Endothelial cell of umbilical vein (primary cell): ENCODE measurements at regions not wholly inside any gene's neighbourhood (a gene's known extent, or its start where the extent isn't known, plus 50 kb on each side); places are given as distances from the start of the nearest gene placed in this dataset.

Experiments used
- EZH2 ChIP-seq: IDR thresholded peaks from 2 replicates; pipeline ENCODE4 v1.6.1; 2012; ENCODE audit warnings: borderline replicate concordance, low read depth, mild to moderate bottlenecking, moderate library complexity, low read length, inconsistent platforms; ENCODE audit not compliant: severe bottlenecking
- JUN ChIP-seq: IDR thresholded peaks from 2 replicates; pipeline ENCODE4 v1.6.1; 2011; ENCODE audit warnings: borderline replicate concordance, low read depth; ENCODE audit not compliant: insufficient read length, insufficient read depth
- MYC ChIP-seq: IDR thresholded peaks from one replicate; pipeline ENCODE4 v1.6.1; 2011; ENCODE audit warnings: mild to moderate bottlenecking, low read depth, low read length
- POLR2A ChIP-seq: IDR thresholded peaks from 2 replicates; pipeline ENCODE4 v1.6.1; 2012; ENCODE audit warnings: low read depth, mild to moderate bottlenecking, control low read depth, low read length
- POLR2AphosphoS5 ChIP-seq: IDR thresholded peaks from 2 replicates; pipeline ENCODE4 v1.6.1; 2012; ENCODE audit warnings: low read depth, mild to moderate bottlenecking, control low read depth, low read length, moderate library complexity; ENCODE audit not compliant: insufficient read depth
- TF ChIP-seq, protein P1 (sequence below), 2 donors: IDR thresholded peaks; 1 replicate in 1 of 2; 2 replicates in 1 of 2; pipeline ENCODE4 v1.5.1; 2011; ENCODE audit warnings: low read length in 2 of 2, mild to moderate bottlenecking in 2 of 2, moderate library complexity in 2 of 2, control low read depth in 1 of 2, inconsistent platforms in 1 of 2, low read depth in 1 of 2; ENCODE audit not compliant: insufficient read depth in 1 of 2; ENCODE audit errors: extremely low read depth in 1 of 2

DNA sequence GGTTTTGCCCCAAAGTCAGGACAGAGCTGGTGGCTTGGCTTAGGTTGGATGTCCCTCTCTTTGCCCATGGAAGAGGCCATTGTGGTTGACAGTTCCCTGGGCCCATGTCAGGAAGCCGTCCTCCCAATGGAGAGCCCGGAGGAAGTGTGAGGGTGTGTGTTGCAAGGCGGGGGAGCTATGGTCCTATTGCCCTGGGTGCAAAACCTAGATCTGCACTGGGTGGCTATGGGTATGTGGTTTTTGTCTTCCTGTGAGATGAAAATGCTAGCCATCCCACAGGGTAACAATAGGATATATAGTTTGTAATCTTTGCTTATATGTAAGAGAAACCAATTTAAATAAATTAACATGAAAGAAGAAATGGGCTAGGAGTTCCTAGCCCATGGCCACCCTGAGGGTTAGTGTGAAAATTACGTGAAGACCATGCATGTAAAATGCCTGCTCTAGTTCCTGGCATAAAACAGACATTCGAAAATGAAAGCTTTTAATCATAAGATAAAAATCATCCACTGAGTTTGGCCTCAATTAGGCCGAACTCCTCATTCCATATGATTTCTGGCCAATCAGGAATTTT is 189.2 kb downstream of the PLPP4 start:
- TF ChIP-seq, protein P1, sequence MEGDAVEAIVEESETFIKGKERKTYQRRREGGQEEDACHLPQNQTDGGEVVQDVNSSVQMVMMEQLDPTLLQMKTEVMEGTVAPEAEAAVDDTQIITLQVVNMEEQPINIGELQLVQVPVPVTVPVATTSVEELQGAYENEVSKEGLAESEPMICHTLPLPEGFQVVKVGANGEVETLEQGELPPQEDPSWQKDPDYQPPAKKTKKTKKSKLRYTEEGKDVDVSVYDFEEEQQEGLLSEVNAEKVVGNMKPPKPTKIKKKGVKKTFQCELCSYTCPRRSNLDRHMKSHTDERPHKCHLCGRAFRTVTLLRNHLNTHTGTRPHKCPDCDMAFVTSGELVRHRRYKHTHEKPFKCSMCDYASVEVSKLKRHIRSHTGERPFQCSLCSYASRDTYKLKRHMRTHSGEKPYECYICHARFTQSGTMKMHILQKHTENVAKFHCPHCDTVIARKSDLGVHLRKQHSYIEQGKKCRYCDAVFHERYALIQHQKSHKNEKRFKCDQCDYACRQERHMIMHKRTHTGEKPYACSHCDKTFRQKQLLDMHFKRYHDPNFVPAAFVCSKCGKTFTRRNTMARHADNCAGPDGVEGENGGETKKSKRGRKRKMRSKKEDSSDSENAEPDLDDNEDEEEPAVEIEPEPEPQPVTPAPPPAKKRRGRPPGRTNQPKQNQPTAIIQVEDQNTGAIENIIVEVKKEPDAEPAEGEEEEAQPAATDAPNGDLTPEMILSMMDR (IDR thresholded peaks at IDR 0.05; ENCODE audit: extremely low read depth in 1 of 2, insufficient read depth in 1 of 2, low read depth in 1 of 2, low read length in 2 of 2): no peak
- TF ChIP-seq POLR2A (no peak), MYC (no peak), EZH2 (no peak), POLR2AphosphoS5 (no peak), JUN (no peak)
